ENCODE measurements at regions not wholly inside any gene's neighbourhood (a gene's known extent, or its start where the extent isn't known, plus 50 kb on each side); places are given as distances from the start of the nearest gene placed in this dataset.

DNA sequence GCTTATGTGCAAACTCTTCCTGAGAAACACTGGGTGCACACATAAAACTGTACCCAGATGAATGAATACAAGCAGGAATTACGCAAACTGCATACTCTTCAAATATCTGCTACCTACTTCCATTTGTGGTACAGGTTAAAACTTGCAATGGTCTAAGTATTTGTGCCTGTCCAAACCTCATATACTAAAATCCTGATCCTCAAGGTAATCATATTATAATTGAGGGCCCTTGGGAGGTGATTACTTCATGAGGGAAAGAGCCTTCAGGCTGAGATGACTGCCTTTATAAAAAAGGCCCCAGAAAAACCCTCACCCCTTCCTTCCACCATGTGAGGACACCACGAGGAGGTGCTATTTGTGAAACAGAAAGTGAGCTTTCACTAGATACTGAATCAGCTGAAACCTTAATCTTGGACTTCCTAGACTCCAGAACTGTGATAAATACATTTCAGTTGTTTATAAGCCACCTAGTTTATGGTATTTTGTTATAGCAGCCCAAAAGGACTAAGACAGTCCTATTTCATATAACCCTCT, 1977.2 kb downstream of the PCDH7 start:
- no peaks in the 10 kb centered on the region for H4K20me1 ChIP-seq (ENCODE audit: insufficient read depth, low read length)
- H3K4me2 ChIP-seq (replicated peaks; ENCODE audit: extremely low read depth, low read length, poor library complexity, severe bottlenecking), result no peak overlapping the region
- no peaks in the 10 kb centered on the region for H3K27me3 Mint-ChIP-seq (ENCODE audit: low read depth in 3 of 3)
- TF ChIP-seq, protein P1, sequence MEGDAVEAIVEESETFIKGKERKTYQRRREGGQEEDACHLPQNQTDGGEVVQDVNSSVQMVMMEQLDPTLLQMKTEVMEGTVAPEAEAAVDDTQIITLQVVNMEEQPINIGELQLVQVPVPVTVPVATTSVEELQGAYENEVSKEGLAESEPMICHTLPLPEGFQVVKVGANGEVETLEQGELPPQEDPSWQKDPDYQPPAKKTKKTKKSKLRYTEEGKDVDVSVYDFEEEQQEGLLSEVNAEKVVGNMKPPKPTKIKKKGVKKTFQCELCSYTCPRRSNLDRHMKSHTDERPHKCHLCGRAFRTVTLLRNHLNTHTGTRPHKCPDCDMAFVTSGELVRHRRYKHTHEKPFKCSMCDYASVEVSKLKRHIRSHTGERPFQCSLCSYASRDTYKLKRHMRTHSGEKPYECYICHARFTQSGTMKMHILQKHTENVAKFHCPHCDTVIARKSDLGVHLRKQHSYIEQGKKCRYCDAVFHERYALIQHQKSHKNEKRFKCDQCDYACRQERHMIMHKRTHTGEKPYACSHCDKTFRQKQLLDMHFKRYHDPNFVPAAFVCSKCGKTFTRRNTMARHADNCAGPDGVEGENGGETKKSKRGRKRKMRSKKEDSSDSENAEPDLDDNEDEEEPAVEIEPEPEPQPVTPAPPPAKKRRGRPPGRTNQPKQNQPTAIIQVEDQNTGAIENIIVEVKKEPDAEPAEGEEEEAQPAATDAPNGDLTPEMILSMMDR (IDR thresholded peaks at IDR 0.05), result no peak
- H3K4me3 Mint-ChIP-seq, result no peak overlapping the region
- no peak overlapping the region for H3K4me3 ChIP-seq (replicated peaks in 1 of 3; ENCODE audit: low read depth in 2 of 3, low read length in 3 of 3)
- no peak for DNase-seq
- intact Hi-C loops (cut with micrococcal nuclease), result no loop called here
- H3K27ac ChIP-seq (ENCODE audit: low read depth in 1 of 2, low read length in 2 of 2), result no peak overlapping the region
- H3K27me3 ChIP-seq (ENCODE audit: control insufficient read depth in 2 of 2, insufficient read depth in 2 of 2, low read length in 2 of 2), result no peaks in the 10 kb centered on the region
- H3K9me3 Mint-ChIP-seq, result peaks cover 0 to 7% (median 2%) of the 10 kb centered on the region in 7 donors
- H3K9ac ChIP-seq (ENCODE audit: insufficient read depth, low read length, poor library complexity, severe bottlenecking), result no peak overlapping the region
- no peak overlapping the region for H2AFZ ChIP-seq (ENCODE audit: insufficient read depth, low read depth, low read length, poor library complexity, severe bottlenecking)
- no peak overlapping the region for H3K27ac Mint-ChIP-seq
- no peaks in the 10 kb centered on the region for H3K79me2 ChIP-seq (ENCODE audit: insufficient read depth, low read length)
- no peaks in the 10 kb centered on the region for H3K36me3 Mint-ChIP-seq
- no CpG with 5 or more reads among the region's 2 CpGs for WGBS (ENCODE audit: insufficient coverage)
- H3K36me3 ChIP-seq (replicated peaks in 1 of 2; ENCODE audit: control insufficient read depth in 1 of 2, insufficient read depth in 2 of 2, low read length in 2 of 2), result no peaks in the 10 kb centered on the region
- no peaks in the 10 kb centered on the region for H3K4me1 ChIP-seq (ENCODE audit: control insufficient read depth in 1 of 2, insufficient read depth in 2 of 2, low read length in 2 of 2)
- H3K4me1 Mint-ChIP-seq, result no peaks in the 10 kb centered on the region
- no peaks in the 10 kb centered on the region for H3K9me3 ChIP-seq (replicated peaks in 1 of 2; ENCODE audit: control insufficient read depth in 1 of 2, insufficient read depth in 1 of 2, low read length in 2 of 2)

DNA sequence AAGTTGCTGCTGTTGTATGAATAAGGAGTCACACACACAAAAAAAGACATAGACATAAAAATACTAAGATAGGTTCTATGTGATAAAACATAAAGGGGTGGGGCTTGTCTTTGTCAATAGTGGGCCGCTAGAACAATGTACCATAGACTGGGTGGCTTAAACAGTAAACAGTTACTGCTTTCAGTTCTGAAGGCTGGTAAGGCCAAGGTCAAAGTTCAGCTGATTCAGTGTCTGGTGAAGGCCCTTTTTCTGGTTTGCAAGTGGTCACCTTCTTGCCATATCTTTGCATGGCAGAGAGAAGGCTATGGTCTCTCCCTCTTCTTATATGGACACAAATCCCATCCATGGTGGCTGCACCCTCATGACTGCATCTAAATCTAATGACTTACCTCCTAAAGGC, 1980.7 kb downstream of the PCDH7 start:
- Histone ChIP-seq H2AFZ (ENCODE audit: insufficient read depth, low read depth, low read length, poor library complexity, severe bottlenecking) (no peak overlapping the region), H3K4me2 (replicated peaks; ENCODE audit: extremely low read depth, low read length, poor library complexity, severe bottlenecking) (no peak overlapping the region), H3K9me3 (replicated peaks in 1 of 2; ENCODE audit: control insufficient read depth in 1 of 2, insufficient read depth in 1 of 2, low read length in 2 of 2) (no peaks in the 10 kb centered on the region), H3K4me1 (ENCODE audit: control insufficient read depth in 1 of 2, insufficient read depth in 2 of 2, low read length in 2 of 2) (no peaks in the 10 kb centered on the region), H3K36me3 (replicated peaks in 1 of 2; ENCODE audit: control insufficient read depth in 1 of 2, insufficient read depth in 2 of 2, low read length in 2 of 2) (no peaks in the 10 kb centered on the region), H3K4me3 (replicated peaks in 1 of 3; ENCODE audit: low read depth in 2 of 3, low read length in 3 of 3) (no peak overlapping the region), H3K9ac (ENCODE audit: insufficient read depth, low read length, poor library complexity, severe bottlenecking) (no peak overlapping the region), H3K79me2 (ENCODE audit: insufficient read depth, low read length) (no peaks in the 10 kb centered on the region), H3K27ac (ENCODE audit: low read depth in 1 of 2, low read length in 2 of 2) (no peak overlapping the region), H4K20me1 (ENCODE audit: insufficient read depth, low read length) (no peaks in the 10 kb centered on the region), H3K27me3 (ENCODE audit: control insufficient read depth in 2 of 2, insufficient read depth in 2 of 2, low read length in 2 of 2) (no peaks in the 10 kb centered on the region)
- TF ChIP-seq, protein P1 (IDR thresholded peaks at IDR 0.05), result no peak
- no peak for DNase-seq
- Mint-ChIP-seq H3K4me3 (no peak overlapping the region), H3K27ac (no peak overlapping the region), H3K9me3 (peaks cover 0 to 4% (median 1%) of the 10 kb centered on the region in 7 donors), H3K36me3 (no peaks in the 10 kb centered on the region), H3K4me1 (no peaks in the 10 kb centered on the region), H3K27me3 (ENCODE audit: low read depth in 3 of 3) (no peaks in the 10 kb centered on the region)
- intact Hi-C loops (cut with micrococcal nuclease), result no loop called here
- WGBS (ENCODE audit: insufficient coverage), result 100% methylated on average over 1 of the region's 1 CpG
